ENCODE measurements at regions not wholly inside any gene's neighbourhood (a gene's known extent, or its start where the extent isn't known, plus 50 kb on each side); places are given as distances from the start of the nearest gene placed in this dataset.

- no peak for DNase-seq
Observed at GRCh38 chr10:78630944-78631838, 437.6 kb upstream of the ZMIZ1 start.

DNA sequence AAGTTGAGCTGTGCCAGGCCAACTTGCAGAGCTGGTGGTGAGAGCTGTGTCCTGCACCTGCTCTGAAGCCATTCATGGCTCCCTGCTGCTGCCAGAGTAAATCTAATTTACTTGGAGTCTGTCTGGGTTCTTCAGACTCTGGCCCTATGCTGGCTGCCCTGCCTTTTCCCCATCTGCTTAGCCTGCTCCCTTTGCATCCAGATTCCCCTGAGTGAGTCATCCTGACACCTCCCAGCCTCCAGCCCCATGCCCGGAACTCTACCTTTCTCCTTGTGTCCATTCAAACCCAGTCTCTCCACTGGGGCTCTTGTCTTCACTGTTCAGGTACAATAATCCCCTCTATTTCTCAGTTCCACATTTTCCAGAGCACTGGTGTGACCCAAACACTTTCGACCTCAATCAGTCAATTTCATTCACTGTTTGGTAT is 434.4 kb upstream of the ZMIZ1 start:
- no peak for DNase-seq

DNA sequence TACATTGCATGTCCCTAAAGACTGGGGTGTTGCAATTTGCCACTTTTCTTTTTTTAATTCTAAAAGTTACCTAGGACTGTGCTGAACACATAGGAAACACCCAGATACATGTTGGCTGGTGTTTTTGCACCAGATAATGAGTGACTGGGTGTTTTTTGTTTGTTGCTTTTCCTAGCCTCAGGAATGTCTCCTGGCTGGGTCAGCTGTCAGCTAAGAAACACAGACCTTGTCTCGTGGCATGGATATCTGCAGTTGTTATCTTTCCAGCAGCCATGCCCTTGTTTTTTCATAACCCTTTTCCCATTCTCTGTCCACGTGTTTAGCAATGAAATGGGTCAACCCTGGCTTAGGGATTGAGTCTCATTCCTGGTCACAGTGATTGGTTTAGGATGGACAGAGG is 433.9 kb upstream of the ZMIZ1 start:
- DNase-seq: no peak

GRCh38 chr10:78639629-78640028 is 429.1 kb upstream of the ZMIZ1 start:
- no peak for DNase-seq

- DNase-seq: peak in 1 of 2 donors; percentile 85
Observed at GRCh38 chr10:78640796-78641636, 427.8 kb upstream of the ZMIZ1 start.

GRCh38 chr10:78641693-78642092 is 427.1 kb upstream of the ZMIZ1 start:
- DNase-seq: no peak

DNA sequence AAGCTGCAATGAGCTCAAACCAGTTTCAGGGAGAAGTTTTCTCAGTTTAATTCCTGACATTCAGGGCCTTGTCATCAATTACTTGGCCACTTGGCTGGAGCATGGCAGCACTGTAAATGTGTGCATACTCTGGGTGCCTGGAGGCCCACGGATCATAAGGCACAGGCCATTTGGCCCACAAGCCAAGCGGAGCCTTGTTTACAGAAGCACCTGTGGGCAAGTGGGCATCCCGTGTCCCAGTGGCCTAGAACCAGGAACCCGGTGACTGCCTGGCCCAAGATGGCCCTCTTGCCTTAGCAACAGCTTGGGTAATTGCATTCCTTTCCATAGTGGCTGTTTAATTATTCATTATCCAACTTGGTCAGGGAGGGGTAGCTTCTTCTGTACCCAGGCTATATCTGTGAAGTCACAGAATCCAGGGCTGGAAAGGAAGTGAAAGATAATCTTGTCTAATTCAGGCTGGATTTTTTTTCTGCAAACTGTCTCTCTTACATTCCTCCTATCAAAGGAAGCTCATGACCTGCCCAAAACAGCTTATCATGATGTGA is 426.4 kb upstream of the ZMIZ1 start:
- no peak for DNase-seq

DNA sequence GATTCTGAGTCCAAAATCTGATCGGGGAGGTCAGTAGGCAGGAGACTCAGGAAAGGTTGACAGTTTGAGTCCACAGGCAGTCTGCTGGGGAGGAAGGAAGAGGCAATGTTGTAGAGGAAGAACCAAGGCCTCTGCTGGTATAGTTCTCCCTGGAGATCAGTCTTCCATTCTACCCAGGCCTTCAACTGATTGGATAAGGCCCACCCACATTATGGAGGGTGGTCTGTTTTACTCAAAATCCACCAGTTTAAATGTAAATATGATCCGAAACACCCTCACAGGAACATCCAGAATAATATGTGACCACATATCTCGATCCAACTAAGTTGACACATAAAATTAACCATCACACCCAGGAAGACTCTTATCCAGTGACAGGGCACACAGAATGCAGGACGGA is 425.3 kb upstream of the ZMIZ1 start:
- no peak for DNase-seq

DNA sequence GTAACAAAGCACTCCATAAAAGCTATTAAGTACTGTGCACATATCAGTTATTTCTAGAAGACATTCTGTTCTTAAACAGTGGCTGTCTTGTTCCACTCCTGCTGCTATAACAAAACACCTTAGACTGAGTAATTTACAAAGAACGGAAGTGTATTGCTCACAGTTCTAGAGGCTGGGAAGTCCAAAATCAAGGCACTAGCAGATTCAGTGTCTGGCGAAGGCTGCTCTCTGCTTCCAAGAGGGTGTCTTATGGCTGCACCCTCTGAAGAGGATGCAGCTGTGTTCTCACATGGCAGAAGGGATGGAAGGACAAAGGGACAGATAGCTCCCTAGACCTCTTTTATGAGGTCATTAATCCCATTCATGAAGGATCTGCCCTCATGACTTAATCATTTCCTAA is 424.2 kb upstream of the ZMIZ1 start:
- DNase-seq: no peak

DNA sequence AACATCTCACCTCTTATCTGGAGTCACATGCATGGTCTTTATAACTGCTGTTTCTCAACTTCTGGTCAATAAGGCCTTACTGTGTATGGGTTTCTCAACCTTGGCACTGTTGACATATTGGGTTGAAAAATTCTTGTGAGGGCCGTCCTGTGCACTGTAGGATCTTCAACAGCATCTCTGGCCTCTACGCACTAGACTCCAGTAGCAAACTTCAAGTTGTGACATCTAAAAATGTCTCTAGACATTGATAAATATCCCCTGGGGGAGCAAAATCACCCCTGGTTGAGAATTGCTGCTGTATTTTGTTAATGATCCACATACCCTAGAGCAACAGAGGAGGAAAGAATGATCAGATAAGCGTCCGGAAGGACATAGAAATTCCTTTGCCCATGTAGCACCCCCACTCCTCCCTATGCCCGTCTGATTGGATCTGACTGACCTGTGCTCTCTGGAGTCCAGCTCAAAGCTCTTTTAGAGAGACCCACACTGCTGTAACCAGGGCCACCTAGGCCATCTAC is 423.5 kb upstream of the ZMIZ1 start:
- DNase-seq: no peak

- no peak for DNase-seq
Observed at GRCh38 chr10:78645975-78646374, 422.8 kb upstream of the ZMIZ1 start.

DNA sequence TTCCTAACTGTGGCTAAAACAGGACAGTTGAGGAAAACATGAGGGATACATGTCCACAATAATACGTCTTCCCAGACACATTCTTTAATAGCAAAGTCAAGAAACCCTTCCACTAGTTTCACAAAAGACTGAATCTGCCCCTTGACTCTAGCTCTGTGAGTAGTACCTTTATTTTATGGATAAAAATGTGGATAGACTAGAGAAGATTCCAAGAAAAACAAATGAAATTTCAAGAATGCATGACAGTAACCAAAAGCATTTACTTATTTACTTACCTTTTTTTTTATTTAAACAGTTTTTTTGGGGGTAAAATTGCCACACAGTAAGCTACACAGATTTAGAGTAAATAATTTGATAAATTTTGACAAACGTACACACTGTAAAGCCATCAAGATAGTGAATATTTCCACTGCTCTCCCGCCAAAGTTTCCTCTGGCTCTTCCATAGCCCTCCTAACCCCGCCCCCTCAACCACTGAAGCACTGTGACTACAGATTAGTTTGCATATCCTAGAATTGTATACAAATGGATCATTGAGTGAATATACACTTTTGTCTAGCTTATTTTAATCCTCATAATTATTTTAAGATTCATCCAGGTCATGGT is 420.4 kb upstream of the ZMIZ1 start:
- no peak for DNase-seq

DNA sequence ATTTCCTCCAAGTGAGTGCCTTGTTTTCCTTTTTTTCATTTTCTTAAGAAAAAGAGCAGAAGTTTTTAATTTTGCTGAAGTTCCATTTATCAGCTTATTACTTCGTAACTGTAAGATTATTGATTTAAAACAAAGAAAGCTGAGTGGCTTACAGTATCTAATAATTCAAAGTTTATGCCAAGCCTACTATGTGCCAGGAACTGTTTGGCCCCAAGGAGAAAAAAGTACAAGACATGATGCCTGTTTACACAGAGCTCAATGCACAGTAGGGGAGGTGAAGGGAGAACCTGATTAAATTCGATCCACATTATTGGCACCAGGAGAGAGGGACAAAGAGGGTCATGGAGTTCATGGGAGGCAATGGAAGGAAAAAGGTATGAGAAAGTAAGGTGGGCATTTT is 419.3 kb upstream of the ZMIZ1 start:
- no peak for DNase-seq

DNA sequence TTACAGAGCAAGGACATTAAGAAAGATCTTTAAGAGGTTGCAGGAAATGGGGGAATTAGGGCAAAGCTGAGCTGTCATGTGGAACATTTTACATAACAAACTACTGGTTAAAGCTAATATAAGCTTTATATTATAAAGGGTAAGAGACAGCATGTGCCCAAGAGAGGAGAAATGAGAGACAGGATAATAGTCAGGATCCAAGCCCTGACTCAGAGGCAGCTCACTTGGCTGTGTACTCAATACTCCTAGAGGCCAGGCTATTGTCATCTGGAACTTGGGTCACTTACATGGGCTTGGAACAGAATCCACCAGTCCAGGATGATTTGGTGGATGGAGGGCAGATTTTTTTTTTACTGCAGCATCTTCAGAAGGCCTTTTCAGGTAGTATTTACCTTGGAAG is 418.6 kb upstream of the ZMIZ1 start:
- no peak for DNase-seq

GRCh38 chr10:78651287-78651686 is 417.5 kb upstream of the ZMIZ1 start:
- no peak for DNase-seq

GRCh38 chr10:78653555-78653954 is 415.2 kb upstream of the ZMIZ1 start:
- no peak for DNase-seq

DNA sequence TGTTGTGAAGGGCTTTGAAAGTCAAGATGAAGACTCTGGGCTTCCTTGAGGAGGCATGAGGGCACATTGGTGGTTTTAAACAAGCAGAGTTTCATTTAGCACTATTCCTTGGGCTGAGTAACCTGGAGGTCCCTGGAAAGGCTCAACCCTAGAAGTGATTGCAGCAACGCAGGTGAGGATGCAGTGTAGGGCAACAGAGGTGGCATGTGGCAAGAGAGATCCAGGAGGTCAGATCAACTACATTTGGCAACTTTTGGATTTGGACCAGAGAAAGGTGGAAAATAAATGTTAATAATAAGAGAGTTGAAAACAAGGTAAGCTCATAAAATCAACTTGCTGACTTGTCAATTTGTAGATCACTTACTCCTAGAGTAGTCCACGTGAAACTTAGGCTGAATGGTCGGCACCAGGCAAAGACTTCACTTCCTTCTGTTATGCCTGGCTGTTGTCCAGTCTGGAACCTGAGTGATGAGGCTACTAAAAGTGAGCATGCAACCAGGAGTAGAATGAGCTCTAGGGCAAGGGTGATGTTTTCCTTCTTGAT is 414.6 kb upstream of the ZMIZ1 start:
- DNase-seq: no peak

GRCh38 chr10:78655979-78656378 is 412.8 kb upstream of the ZMIZ1 start:
- DNase-seq: no peak

DNA sequence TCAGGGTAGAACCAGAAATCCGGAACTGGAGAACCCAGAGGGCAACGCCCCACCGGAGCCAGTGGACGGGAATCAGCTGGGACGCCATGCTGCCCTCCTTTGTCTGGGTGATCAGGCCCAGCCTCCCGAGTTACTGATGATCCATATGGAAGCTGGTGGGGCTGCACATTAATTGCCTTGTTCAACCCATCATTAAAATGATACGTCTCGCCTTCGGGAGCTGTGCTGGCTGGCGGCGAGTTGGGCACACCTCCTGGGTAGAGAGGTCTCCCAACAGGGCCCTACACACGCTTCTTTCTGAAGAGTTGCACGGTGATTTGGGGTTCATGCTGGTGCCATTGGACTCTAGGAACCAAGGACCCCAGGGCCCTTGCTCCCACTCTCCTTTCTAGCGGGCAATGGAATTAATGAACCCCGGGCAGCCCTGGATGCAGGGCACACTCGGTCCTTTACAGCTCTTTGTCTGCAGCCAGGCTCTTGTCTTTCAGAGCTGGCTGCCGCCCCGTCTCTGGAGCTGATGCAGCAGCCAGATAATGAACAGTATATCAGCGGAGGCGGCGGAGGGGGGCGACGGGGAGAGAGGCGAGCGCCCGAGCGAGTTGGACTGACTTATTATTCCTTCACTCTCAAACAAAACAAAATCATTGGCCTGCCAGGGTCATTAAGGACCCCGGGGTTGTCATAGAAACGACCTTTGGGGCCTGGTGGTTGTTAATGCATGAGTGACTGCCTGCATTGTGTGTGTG is 412.2 kb upstream of the ZMIZ1 start:
- DNase-seq: no peak

GRCh38 chr10:78657163-78657861 is 411.5 kb upstream of the ZMIZ1 start:
- DNase-seq: peak; percentile 10 to 74

GRCh38 chr10:78657862-78658165 is 411.0 kb upstream of the ZMIZ1 start:
- no peak for DNase-seq
